ENCODE measurements at regions not wholly inside any gene's neighbourhood (a gene's known extent, or its start where the extent isn't known, plus 50 kb on each side); places are given as distances from the start of the nearest gene placed in this dataset.
"Not testable (repeated sequence)": the region's sequence is repeated elsewhere in the genome, so short reads cannot be mapped to it uniquely, and the experiment has no call there.

DNA sequence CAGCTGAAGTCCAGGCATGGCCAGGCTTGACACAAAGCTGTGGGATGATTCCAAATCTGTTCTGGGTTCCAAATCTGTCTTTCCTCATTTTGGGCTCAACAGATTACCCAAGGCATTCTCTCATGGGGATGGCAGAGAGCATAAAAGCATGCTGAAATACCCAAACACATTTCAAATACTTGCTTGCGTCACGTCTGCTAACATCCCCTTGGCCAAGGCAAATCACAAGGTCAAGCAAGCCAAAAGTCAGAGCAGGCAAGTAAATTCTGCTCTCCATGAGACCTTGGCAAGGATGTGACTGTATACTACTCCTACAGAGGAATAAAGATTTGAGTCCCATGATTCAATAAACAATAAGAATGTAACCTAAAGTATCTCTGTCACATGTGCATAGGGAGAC, 306.7 kb downstream of the EPB41L4A start:
- DNase-seq (ENCODE audit: low read depth): no peak

DNA sequence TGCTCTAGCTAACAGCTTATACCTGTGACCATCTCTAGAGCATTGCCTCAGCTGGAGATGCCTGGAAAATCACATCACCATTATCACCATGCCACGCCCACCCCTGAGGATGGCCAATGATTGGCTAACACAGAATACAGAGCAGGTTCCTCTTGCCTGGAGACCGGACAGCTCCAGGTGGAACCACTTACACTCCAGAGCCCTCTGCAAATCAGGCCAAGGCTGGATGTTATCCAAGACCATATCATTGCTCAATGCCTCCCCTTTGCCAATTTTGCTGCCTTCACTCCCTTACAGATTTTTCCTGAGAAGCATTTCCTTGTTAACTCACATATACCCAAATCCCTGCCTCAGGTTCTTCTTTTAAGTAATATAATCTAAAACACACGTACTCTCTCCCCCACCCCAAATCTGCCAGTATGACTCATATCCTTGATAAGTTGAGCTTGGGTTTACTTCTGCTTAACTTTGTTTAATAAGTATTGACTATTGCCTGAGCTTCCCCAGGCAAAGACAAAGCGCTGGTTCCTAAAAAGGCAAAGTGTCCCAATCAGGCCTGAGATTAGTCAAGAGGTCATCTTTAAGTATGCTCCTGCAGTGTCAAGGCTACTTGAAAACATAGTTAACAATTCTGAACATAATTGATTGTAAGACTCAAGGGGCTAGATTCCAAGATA, 309.6 kb downstream of the EPB41L4A start:
- DNase-seq (ENCODE audit: low read depth): peak; percentile 94

DNA sequence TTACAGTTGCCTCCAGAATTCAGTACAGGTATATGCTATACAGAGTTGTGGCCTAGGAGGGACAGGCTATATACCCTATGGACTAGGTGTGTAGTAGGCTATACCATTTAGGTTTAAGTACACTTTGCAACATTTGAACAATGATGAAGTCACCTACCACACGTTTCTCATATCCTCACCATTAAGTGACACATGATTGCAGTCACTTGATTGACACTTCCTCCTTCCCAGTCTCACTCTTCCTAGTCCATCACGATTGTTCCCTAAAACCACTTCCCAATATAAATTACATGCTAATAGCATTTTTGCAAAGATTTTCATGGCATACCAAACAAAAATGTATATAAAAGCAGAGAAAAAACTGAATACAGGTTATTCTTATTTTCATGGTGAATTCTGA, 312.2 kb downstream of the EPB41L4A start:
- no peak for DNase-seq (ENCODE audit: low read depth)

DNA sequence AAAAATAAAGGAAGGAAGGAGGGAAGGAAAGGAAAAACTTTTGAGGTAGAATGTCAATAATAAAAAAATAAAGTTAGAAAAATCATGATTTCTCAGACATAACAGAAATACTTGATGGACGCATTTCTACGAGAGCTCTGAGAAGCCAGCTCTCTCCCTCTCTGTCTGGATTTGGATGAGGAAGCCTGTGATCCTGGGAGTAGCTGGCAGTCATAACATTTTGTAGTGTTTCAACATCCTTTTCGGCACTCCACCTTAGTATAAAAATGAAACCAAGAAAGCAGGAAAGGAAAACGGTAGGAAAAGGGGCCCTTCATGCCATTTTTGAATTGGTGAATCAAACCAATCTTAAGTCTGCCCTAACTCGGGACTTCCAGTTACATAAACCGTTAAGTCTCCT, 321.3 kb downstream of the EPB41L4A start:
- DNase-seq (ENCODE audit: low read depth): no peak

DNA sequence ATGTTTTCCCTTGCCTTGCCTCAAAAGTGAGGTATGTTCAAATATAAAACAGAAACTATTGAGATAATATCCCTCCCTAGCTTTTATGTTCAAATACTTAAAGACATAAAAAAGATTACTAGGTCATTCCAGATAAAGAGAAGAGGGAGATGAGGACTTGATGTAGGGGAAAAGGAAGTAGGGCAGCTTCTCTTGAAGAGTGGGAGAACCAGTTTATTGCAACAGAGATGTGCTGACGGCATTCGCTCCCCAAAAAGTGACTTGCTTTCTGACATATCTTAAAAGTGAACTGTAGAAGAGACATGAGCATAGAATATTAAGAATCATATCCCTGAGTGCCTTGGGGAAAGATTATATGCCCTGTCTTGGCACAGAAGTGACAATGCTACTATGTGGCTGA, 330.2 kb upstream of the NREP start:
- no peak for DNase-seq (ENCODE audit: low read depth)

DNA sequence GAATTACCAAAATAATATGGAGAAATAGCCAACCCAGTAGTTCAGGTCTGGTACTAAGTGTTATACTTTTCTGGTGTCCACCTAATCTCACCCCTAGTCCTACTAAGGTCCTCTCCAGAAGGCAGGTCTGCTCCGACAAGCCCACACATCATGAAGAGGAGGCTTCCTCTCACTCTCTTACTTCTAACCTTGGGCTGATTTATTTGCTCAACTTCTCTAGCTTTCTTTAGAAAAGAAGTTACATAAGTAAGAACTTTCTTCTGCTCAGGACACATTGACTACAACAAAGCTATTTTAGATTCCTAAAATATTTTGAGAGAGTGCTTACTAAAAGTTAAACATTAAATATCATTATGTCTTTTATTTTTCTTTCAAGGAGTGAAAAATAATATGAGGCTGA, 329.7 kb upstream of the NREP start:
- no peak for DNase-seq (ENCODE audit: low read depth)

DNA sequence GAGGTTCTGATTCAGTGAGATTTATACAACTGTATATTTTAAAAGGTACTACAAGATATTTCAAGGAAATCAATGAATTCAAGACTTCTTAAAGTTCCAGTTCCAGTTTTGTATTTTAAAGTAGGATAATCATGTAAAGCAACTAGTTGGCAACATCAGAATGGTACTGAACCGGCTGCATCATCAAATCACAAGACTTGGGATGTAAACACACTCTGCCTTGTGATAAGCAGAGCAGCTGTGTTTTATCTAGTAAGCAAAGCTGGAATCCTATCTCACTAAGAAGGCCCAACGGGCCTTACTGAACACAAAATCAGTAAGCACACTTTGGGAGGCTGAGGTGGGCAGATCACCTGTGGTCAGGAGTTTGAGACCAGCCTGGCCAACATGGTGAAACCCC, 327.2 kb upstream of the NREP start:
- no peak for DNase-seq (ENCODE audit: low read depth)

DNA sequence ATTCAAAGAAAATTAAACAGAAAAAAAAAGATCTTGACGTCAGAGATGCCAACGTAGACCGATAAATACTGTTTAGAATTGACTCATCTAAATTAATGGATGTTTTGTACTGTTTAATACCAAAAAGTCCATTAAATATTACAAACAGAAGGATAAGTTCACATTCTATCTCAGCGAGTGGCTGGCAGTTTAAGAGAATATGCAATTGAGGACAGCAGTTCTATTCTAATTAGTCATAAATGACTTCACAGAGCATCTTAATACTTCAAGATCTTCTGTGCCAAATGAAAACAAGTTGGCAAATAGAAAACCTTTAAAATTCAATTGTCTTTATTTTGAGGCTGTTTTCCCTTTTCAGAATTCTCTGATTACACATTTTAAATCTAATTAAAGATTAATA, 326.6 kb upstream of the NREP start:
- no peak for DNase-seq (ENCODE audit: low read depth)

DNA sequence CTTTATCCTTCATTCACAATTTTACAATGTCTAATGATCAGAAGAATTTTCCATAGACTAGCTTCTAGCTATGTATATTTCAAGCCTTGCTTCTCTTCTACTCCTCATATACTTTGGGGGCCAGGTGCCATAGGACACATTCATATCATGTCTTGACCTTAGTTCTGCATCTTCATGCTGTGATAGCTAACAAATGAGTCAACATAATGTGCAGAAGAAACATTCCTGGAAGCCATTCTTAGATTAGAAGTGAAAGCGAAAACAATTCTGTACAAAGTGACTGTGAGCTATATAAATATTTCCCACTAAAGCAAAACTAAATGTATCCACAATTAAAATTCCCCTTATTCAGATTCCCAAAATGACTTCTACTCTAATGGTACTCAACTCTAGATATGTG, 320.2 kb upstream of the NREP start:
- no peak for DNase-seq (ENCODE audit: low read depth)

DNA sequence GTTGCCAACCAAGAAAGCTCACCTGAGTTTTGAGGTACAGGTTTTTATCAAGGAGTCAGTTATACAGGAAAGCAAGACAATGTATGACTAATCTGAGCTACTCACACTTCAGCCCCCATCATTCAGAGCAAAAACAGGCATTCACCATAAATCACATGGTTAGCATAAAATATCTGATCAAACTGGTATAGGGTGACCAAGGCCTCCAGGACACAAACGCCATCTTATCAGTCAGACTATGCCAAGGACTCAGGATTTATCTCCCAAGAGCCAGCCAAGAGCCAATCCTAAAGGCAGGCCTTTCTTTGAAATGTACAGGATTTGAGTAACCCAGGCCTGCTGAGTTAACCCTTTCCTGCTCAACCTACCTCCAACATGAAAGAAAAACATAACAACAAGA, 313.0 kb upstream of the NREP start:
- no peak for DNase-seq (ENCODE audit: low read depth)

DNA sequence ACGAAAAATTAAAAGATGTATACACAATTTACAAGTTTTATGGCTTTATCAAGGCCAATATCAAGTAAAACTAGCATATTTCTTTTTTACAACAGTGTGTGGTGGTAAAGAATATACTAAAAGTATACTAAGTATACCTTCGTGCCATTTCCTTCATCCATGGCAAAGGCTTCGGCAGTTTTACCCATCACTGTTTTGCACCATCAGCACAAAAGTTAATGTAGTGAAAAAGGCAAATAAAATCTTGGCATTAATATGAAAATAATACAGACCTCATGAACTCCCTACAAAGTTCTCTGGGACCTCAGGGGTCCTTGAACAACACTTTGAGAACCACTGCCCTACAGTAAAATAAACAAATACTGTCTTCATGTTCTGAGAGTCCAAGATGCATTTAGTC, 312.3 kb upstream of the NREP start:
- DNase-seq (ENCODE audit: low read depth): no peak

DNA sequence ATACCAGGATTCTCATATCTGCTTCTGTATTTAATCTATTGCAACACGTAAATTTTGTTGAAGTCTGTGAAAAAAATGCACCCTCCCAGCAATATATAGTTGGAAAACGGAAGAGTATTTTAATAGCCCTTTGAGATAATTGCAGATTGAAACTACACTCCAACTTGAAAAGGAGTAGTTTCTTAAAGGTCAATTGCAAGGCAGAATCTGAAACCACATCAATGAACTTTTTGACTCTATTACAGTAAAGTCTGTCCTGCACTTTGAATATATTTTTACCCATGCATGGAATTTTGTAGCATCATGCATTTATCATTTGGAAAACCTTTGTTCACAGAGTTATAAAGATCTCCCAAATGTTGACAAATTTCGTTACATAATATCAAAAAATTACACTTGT, 311.6 kb upstream of the NREP start:
- no peak for DNase-seq (ENCODE audit: low read depth)

DNA sequence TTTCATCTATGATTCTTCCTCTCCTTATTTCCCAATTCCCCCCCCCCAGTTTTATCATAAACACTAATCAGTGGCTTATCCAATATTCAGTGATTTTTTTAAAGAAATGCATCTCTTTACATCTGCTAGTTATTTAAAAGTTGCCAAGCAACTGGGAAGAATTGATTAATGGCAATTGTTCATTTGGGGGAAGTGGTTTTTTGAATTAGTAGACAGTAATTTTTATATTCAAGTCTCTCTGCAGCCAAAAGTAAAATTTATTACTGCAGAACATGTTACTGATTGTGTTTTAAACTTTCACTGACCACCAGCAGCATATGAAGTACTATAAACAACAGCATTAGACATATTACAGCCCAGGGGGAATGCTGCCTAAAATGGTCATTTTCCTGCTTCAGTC, 308.8 kb upstream of the NREP start:
- DNase-seq (ENCODE audit: low read depth): no peak

DNA sequence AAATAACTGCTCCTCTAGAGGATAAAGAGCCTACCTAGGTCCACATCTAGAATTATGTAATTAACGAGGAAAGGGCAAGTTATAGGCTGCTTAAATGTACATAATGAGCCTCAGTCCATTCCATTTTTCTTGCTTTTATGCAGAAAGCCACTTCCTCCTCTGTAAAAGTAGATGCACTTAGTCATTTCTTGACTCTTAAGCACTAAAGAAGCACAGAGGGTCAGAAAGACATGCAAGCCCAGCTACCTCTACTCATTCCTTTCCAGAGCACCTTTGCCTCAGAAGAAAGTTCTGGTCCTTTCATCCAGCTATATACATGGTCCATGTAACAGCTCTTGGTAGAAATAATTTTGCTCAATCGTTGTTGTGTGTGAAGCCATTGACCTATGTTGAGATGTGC, 308.0 kb upstream of the NREP start:
- DNase-seq (ENCODE audit: low read depth): no peak

DNA sequence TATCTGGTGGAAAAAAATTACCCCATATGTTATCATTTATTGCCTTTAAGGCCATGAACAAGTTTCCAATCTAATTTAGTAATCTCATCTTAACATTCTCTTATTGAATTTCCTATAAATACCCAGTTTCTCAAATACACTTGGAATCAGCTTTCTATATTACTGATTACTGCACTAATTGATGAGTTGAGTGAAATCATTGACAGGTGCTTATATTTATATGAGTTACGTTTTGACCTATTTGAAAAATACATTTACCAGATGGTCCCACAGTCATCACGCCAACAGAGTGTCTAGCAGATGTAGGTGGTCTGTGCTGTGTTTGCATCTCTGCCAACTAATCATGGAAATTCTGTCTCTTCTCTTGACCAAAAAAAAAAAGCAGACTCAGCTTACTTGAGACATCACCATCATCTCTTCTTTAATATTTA, 307.3 kb upstream of the NREP start:
- DNase-seq (ENCODE audit: low read depth): no peak

DNA sequence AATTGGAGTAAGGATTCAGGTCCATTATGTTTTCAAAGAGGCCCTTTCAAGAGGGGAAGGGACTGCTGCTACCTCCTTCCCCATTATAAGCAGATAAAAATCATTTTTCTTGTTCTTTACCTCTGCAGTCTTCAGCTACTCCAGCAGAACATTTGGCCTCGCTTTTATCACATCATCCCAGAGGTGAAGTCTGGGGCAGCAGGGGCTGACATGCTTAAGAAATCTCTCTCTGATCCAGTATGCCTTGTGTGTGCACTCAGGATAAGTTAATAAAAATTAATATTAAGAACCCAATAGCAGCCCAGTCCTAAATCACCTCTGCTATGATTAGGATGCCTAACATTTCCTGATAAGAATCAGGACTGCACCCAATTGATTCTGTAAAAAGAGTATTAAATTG, 306.9 kb upstream of the NREP start:
- DNase-seq (ENCODE audit: low read depth): no peak

DNA sequence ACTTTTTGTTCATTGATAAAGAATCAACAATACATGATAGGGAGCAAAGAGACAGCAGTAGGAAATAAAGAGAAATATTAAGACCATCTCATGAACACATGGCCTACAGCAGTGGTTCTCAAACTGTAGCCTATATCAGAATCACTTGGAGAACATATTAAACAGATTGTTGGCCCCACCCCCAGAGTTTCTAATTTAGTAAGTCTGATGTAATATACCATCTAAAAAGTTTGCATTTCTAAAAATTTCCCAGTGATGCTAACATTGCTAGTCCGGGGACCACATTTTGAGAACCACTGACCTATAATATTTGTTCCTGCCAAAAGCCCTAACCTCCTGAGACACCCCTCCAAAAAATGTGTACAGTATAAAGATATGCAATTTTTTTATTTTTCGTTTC, 306.2 kb upstream of the NREP start:
- DNase-seq (ENCODE audit: low read depth): no peak

DNA sequence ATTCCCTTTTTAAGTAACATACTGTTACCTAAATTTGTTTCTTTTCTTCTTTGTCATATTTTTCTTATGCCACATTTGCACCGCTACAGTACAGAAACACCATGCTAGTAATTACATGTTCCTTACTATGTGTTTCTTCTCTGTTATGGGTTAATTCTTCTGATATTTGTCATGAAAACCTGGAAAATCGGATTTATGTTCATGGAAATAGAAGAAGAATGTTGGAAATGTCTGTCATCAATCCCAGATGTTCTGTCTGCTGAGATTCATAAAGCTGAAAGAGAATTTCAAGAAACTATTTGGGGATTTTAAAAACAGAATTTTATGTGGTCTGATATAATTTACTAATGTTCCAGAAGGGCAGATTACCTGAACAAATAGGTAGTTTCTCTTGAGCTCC, 305.2 kb upstream of the NREP start:
- no peak for DNase-seq (ENCODE audit: low read depth)

DNA sequence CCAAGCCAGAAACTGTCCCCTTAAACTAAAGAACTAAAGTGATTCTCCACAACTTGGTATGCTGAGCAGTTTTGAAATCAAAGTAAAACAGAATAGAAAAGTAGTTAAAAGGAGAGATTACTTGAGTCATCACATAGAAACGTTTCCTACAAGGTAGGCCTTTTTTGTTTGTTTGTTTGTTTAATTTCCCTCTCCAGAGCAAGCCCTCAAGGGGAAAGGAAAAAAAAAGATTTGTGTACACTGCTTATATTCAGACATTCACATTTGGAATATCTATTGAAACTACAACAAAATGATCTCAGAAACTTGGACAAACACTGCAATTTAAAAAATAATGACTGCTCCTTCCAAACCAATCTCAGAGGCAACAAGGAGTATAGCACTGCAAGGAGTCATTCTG, 304.7 kb upstream of the NREP start:
- DNase-seq (ENCODE audit: low read depth): no peak

DNA sequence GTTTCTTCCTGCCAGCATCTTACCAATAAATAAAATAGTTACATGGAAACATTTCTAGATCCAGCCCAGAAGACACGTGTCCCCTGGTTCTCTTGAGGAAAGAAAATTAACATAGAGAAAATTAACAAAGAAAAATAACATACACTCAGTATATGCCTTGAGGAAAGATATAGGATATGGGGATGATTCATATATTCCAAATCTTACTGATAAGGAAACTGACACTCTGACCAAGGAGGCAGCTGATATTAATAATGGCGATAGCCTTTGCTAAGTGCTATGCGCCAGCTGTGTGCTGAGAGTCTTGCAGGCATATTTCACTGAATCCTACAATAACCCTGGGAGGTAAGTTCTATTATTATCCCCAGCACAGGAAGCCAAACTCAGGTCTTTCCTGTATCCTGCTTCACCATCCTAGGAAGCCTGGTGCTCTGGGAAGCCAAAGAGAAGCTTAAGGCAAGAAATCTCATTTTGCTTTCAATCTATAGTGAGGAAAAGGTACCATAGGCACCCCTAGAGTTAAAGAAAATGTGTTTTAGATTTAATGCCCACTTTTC, 302.7 kb upstream of the NREP start:
- no peak for DNase-seq (ENCODE audit: low read depth)

DNA sequence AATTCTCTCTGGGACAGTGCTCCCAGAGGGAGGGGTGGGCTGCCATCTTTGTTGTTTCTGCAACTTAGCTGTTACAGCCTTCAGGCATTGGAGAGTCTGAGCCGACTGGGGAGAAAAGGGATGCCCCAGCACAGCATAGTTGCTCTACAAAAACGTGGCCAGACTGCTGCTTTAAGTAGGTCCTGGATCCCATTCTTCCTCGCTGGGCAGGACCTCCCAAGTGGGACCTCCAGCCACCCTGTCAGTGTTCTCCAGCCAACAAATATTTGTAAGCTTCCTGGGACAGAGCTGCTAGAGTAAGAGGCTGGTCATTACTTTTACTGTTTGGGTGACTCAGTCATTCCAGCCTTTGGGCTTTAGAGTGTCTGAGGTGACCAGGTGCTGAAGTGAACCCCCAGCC, 292.7 kb upstream of the NREP start:
- no peak for DNase-seq (ENCODE audit: low read depth)

DNA sequence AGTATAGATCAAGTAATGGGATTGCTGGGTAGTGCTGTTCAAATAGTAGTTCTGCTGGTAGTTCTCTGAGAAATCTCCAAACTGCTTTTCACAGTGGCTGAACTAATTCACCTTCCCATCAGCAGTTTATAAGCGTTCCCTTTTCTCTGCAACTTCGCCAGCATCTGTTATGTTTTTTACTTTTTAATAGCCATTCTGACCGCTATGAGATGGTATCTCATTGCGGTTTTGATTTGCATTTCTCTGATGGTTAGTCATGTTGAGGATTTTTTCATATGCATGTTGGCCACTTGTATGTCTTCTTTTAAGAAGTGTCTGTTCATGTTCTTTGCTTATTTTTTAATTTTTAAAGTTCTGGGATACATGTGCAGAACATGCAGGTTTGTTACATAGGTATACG, 279.2 kb upstream of the NREP start:
- no peak for DNase-seq (ENCODE audit: low read depth)

DNA sequence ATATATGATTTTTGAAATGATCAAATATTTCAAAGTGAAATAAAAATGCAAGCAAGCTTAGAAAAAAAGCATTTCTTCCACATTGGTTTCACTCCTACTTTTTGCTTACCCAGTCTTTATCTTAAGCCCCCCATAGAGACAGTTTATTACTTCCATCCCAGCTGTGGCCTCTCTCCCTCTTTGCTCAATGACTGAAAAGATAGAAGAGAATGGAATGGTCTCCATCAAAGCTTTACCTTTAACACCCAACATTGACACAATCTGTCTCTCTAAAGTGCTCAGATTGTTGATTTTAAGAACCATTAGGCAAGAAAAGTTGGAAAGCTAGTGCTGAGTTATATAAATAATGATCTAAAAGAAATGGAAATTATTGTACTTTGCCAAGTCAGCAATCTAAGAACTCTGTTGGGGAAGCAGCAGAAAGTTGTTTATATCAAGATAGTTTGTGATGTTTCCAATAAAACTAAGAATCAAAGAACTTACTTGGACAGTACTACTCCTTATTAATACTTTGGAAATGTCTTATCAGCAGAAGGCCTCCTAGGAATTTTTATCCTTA, 277.5 kb upstream of the NREP start:
- DNase-seq (ENCODE audit: low read depth): no peak

DNA sequence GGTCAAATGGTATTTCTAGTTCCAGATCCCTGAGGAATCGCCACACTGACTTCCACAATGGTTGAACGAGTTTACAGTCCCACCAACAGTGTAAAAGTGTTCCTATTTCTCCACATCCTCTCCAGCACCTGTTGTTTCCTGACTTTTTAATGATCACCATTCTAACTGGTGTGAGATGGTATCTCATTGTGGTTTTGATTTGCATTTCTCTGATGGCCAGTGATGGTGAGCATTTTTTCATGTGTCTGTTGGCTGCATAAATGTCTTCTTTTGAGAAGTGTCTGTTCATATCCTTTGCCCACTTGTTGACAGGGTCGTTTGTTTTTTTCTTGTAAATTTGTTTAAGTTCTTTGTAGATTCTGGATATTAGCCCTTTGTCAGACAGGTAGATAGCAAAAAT, 269.9 kb upstream of the NREP start:
- DNase-seq (ENCODE audit: low read depth): not testable (repeated sequence)

Data from fibroblast of the conjunctiva (primary cell).